Retinal pigment epithelial cell (primary cell): ENCODE measurements at regions not wholly inside any gene's neighbourhood (a gene's known extent, or its start where the extent isn't known, plus 50 kb on each side); places are given as distances from the start of the nearest gene placed in this dataset.

Experiments used
- DNase-seq: peaks from one replicate; pipeline ENCODE4 v3.0.0-alpha.2; 2010; ENCODE audit warnings: low read depth
- H3K4me3 ChIP-seq: 2 replicates; pipeline ENCODE4 v1.5.1; 2011; ENCODE audit warnings: mild to moderate bottlenecking, low read length, control low read depth, moderate library complexity
- CTCF ChIP-seq: conservative IDR thresholded peaks from 2 replicates; pipeline ENCODE4 v1.5.1; 2011; ENCODE audit warnings: low read depth, low read length, control low read depth, inconsistent platforms

GRCh38 chr10:29719281-29719675 is 84.5 kb upstream of the SVIL start:
- no peak for DNase-seq
- no peak for TF ChIP-seq CTCF
- H3K4me3 ChIP-seq, result no peak overlapping the region

DNA sequence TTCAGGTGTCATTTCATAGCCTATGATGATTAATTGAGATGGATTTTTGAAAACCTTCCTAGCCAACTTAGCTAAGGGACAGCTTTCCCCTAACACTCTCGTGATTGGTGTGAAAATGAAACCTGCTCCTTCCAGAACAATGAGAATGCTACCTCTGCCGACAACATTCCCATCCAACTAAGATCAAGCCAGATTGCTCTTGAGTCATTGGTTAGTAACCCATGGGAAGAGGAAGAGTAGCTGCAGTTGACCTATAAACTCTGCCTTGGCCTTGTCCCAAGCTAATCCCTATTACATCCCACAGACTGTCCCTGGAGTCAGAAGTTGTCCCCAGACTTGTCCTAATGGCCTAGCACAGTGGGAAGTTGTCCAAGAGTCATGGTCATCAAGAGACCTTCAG is 80.5 kb upstream of the SVIL start:
- TF ChIP-seq CTCF, result no peak

DNA sequence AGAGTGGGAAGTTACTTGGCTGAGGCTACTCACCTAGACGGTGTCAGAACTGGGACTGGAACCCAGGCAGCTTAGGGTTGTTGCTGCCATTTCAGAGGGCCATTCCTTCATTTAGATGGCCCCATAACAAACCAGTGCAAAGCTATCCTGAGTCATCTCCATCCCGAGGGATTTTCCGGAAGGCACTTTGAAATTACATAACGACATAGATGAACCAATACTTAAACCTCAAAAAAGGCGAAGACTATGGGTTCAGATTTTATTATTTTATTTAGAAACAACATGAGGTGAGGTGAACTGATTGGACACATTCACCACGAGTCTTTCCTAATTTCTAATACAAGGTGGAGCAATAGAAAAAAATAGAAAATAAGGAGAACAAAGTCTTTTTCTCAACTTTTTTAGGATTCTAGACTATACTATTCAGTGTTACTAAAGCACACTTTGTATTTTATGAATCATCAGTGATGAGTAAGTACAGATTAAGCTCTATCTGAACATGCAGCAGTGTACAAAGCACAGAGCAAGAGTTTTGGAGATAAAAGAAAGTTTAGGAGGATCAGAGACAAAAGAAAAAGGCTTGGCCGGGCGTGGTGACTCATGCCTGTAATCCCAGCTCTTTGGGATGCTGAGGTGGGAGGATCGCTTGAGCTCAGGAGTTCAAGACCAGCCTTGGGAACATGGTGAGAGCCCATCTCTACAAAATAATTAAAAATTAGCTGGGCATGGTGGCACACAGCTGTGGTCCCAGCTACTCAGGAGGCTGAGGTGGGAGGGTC is 79.5 kb upstream of the SVIL start:
- no peak for DNase-seq
- no peak for TF ChIP-seq CTCF
- no peak overlapping the region for H3K4me3 ChIP-seq

More for the DNA sequence above, 80.5 kb upstream of the SVIL start:
- no peak overlapping the region for H3K4me3 ChIP-seq
- no peak for DNase-seq

DNA sequence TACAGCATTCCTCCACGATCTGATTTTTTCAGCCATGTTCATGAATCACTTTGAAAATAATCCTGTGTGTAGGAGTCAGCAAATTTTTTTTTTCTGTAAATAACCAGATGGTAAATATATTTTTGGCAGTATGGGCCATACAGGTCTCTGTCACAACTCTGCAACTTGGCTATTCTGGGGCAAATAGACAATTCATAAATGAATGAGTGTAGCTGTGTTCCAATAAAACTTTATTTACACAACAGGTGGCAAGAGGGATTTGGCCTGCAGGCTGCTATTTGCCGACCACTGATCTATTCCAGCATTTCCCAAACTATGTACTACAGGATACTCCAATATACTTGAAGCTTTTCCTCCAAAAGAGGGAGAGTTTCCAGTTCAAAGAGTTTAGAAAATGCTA is 78.7 kb upstream of the SVIL start:
- no peak overlapping the region for H3K4me3 ChIP-seq
- DNase-seq, result no peak
- TF ChIP-seq CTCF, result no peak

GRCh38 chr10:29712108-29712507 is 77.3 kb upstream of the SVIL start:
- TF ChIP-seq CTCF, result no peak
- H3K4me3 ChIP-seq, result no peak overlapping the region
- DNase-seq, result no peak

- no peak overlapping the region for H3K4me3 ChIP-seq
- no peak for DNase-seq
- TF ChIP-seq CTCF, result no peak
These were observed 75.4 kb upstream of the SVIL start for GRCh38 chr10:29710128-29710527.

GRCh38 chr10:29709484-29710002 is 74.8 kb upstream of the SVIL start:
- H3K4me3 ChIP-seq, result no peak overlapping the region
- TF ChIP-seq CTCF, result no peak
- DNase-seq, result no peak
